ENCODE measurements at regions not wholly inside any gene's neighbourhood (a gene's known extent, or its start where the extent isn't known, plus 50 kb on each side); places are given as distances from the start of the nearest gene placed in this dataset.

DNA sequence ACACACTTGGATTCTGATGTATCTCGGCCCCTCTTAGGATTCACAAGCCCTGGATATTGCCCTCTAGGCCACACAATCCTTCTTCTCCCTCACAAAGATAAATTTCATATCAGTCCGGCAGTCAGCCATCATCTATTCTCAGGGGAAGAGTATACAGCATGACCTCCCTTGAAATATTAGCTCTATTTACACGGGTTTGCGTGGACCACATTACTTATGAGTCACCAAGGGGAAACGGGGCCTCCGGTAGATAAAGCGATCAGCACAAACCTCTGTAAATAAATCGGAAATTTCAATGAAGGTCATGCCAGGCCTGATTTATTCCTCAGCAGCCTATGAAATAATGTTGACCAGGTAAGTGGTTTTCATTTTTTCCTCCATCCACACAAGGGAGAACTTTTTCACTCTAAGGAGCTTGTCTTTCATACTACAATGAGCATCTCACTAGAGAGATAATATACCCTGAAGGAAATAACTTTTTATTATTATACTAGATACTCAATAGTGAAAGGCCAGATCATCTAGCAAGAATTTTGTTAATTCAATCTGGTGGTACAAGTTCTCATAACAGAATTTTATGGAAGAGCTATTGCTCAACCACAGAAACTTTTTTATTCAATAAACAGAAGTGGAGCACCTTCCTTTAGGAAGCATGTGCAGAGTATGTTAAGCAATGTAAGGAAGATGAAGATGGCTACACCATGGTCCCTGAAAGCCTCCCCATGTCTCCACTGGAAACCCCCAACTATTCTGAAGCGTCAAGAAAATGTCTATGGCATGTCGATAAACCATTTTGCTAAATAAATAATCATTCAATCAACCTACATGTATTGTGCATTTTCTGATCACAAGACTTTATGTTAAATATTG is 125.2 kb upstream of the PIK3C3 start:
- TF ChIP-seq POLR2A (IDR thresholded peaks at IDR 0.05) (no peak), EP300 (IDR thresholded peaks at IDR 0.05) (no peak)
- TF ChIP-seq, protein P1, sequence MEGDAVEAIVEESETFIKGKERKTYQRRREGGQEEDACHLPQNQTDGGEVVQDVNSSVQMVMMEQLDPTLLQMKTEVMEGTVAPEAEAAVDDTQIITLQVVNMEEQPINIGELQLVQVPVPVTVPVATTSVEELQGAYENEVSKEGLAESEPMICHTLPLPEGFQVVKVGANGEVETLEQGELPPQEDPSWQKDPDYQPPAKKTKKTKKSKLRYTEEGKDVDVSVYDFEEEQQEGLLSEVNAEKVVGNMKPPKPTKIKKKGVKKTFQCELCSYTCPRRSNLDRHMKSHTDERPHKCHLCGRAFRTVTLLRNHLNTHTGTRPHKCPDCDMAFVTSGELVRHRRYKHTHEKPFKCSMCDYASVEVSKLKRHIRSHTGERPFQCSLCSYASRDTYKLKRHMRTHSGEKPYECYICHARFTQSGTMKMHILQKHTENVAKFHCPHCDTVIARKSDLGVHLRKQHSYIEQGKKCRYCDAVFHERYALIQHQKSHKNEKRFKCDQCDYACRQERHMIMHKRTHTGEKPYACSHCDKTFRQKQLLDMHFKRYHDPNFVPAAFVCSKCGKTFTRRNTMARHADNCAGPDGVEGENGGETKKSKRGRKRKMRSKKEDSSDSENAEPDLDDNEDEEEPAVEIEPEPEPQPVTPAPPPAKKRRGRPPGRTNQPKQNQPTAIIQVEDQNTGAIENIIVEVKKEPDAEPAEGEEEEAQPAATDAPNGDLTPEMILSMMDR (IDR thresholded peaks at IDR 0.05): no peak

Measured in sigmoid colon (tissue), 4 donors.